ENCODE measurements at regions not wholly inside any gene's neighbourhood (a gene's known extent, or its start where the extent isn't known, plus 50 kb on each side); places are given as distances from the start of the nearest gene placed in this dataset.
"Not testable (repeated sequence)": the region's sequence is repeated elsewhere in the genome, so short reads cannot be mapped to it uniquely, and the experiment has no call there.

DNA sequence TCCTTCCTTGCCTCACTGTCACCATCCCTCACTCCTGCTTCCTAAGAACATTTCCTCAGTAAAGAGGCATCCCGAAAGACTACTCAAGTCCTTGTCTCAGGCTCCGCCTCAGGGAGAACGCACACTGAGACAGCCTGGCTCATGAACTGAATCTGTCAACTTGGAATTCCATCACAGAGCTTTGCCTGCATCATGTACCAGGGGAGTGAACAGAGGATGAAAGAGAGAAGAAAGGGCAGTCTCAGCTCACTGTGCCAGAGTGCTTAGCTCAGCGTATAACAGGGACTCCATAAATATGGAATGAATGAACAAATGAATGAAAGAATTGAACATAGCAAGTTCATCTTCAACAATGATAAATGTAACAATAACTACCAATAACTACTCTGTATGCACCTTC lies 68.7 kb upstream of the SLC1A3 start:
- DNase-seq (ENCODE audit: low read depth): no peak
- TF ChIP-seq, protein P1, sequence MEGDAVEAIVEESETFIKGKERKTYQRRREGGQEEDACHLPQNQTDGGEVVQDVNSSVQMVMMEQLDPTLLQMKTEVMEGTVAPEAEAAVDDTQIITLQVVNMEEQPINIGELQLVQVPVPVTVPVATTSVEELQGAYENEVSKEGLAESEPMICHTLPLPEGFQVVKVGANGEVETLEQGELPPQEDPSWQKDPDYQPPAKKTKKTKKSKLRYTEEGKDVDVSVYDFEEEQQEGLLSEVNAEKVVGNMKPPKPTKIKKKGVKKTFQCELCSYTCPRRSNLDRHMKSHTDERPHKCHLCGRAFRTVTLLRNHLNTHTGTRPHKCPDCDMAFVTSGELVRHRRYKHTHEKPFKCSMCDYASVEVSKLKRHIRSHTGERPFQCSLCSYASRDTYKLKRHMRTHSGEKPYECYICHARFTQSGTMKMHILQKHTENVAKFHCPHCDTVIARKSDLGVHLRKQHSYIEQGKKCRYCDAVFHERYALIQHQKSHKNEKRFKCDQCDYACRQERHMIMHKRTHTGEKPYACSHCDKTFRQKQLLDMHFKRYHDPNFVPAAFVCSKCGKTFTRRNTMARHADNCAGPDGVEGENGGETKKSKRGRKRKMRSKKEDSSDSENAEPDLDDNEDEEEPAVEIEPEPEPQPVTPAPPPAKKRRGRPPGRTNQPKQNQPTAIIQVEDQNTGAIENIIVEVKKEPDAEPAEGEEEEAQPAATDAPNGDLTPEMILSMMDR (IDR thresholded peaks at IDR 0.05; ENCODE audit: insufficient read depth, low read length, poor library complexity, severe bottlenecking): no peak
- Histone ChIP-seq H3K4me3 (ENCODE audit: low read depth, low read length) (no peak overlapping the region), H3K27me3 (ENCODE audit: control insufficient read depth, insufficient read depth, low read length) (no peaks in the 10 kb centered on the region), H3K36me3 (ENCODE audit: control insufficient read depth, insufficient read depth, low read length) (no peaks in the 10 kb centered on the region)

DNA sequence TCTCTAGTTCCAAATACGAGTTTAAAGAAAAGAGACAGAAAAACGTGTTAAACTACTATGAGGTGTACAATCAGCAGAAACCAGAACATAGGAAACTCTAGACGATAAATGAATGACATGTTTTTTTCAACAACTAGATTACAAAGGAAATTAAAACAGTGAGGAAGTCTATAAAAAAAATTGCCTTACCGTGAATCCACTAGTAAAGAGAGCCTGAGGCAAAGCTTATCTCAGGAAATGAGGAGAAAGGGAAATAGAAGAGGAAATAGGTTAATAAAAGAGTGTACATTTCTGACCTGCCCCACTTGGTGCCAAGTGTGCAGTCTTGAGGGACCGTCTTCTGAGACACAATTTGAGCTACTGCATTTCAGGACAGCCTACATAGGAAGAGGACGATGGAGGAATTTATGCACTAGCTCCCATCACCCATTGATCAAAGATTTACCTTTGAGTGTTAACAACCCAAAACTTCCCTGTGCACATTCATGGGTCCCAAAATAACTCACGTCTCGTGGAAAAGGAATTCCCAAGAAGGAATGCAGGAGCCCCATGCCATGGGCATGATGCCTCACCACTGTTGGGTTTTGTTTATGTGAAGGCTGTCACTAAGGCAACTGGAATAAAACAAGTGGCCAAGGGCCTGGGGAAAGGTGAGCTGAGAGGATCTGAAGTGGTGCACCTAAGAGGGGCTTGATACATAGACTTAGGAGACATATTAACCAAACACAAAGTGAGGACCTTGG lies 53.6 kb upstream of the SLC1A3 start:
- H3K4me3 ChIP-seq (ENCODE audit: low read depth, low read length): no peak overlapping the region
- TF ChIP-seq, protein P1 (IDR thresholded peaks at IDR 0.05; ENCODE audit: insufficient read depth, low read length, poor library complexity, severe bottlenecking): no peak
- peak; percentile 16 for DNase-seq (ENCODE audit: low read depth)
- no peaks in the 10 kb centered on the region for H3K36me3 ChIP-seq (ENCODE audit: control insufficient read depth, insufficient read depth, low read length)
- H3K27me3 ChIP-seq (ENCODE audit: control insufficient read depth, insufficient read depth, low read length): no peaks in the 10 kb centered on the region

DNA sequence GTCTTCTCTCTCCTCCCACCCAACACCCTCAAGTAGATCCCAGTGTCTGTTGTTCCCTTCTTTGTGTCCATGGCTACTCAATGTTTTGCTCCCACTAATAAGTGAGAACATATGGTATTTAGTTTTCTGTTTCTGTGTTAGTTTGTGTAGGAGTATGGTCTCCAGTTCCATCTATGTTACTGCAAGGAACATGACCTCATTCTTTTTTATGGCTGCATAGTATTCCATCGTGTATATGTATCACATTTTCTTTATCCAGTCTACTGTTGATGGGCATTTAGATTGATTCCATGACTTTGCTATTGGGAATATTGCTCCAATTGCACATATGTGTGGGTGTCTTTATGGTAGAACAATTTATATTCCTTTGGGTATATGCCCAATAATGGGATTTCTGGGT lies 51.4 kb upstream of the SLC1A3 start:
- not testable (repeated sequence) for H3K4me3 ChIP-seq (ENCODE audit: low read depth, low read length); DNase-seq (ENCODE audit: low read depth); H3K36me3 ChIP-seq (ENCODE audit: control insufficient read depth, insufficient read depth, low read length); H3K27me3 ChIP-seq (ENCODE audit: control insufficient read depth, insufficient read depth, low read length)

Data from kidney epithelial cell (primary cell).